Kidney epithelial cell (primary cell): ENCODE measurements at regions not wholly inside any gene's neighbourhood (a gene's known extent, or its start where the extent isn't known, plus 50 kb on each side); places are given as distances from the start of the nearest gene placed in this dataset.
"Not testable (repeated sequence)": the region's sequence is repeated elsewhere in the genome, so short reads cannot be mapped to it uniquely, and the experiment has no call there.

Experiments
- DNase-seq: peaks from one replicate; pipeline ENCODE4 v3.0.0-alpha.2; 2010; ENCODE audit warnings: low read depth
- H3K27me3 ChIP-seq: 2 replicates; pipeline ENCODE4 v1.6.0; 2011; ENCODE audit warnings: low read length; ENCODE audit not compliant: control insufficient read depth, insufficient read depth
- H3K36me3 ChIP-seq: 2 replicates; pipeline ENCODE4 v1.5.1; 2011; ENCODE audit warnings: low read length; ENCODE audit not compliant: control insufficient read depth, insufficient read depth
- H3K4me3 ChIP-seq: 2 replicates; pipeline ENCODE4 v1.5.1; 2011; ENCODE audit warnings: low read depth, mild to moderate bottlenecking, control low read depth, low read length
- TF ChIP-seq, protein P1 (sequence below): IDR thresholded peaks from 2 replicates; pipeline ENCODE4 v1.5.1; 2011; ENCODE audit warnings: mild to moderate bottlenecking, moderate library complexity, low read length, control low read depth, inconsistent platforms; ENCODE audit not compliant: insufficient read depth, poor library complexity, severe bottlenecking

DNA sequence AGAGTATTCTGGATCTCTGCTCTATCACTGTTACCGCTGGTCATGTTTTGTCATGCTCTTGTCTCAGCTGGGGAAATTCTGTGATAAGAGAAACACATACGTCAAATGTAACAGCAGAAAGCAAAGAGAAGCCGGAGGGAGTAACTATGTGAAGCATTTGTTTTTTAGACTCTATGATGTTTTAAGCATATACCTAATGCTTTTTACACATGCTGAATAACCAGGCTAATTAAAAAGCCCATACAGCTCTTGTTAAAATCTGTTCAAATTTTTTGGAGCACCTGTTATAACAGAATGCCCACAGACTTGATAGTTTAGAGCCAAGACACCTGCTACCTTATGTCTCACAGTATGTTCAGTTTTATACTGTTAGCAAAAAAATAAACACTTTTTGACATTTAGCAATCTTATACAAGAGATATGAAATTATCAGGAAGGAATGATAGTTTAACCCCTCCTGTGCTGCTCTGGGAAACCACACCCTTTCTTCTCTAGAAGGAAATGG lies 92.3 kb upstream of the TANK start:
- no peak overlapping the region for H3K4me3 ChIP-seq
- TF ChIP-seq, protein P1, sequence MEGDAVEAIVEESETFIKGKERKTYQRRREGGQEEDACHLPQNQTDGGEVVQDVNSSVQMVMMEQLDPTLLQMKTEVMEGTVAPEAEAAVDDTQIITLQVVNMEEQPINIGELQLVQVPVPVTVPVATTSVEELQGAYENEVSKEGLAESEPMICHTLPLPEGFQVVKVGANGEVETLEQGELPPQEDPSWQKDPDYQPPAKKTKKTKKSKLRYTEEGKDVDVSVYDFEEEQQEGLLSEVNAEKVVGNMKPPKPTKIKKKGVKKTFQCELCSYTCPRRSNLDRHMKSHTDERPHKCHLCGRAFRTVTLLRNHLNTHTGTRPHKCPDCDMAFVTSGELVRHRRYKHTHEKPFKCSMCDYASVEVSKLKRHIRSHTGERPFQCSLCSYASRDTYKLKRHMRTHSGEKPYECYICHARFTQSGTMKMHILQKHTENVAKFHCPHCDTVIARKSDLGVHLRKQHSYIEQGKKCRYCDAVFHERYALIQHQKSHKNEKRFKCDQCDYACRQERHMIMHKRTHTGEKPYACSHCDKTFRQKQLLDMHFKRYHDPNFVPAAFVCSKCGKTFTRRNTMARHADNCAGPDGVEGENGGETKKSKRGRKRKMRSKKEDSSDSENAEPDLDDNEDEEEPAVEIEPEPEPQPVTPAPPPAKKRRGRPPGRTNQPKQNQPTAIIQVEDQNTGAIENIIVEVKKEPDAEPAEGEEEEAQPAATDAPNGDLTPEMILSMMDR: no peak
- H3K27me3 ChIP-seq: no peaks in the 10 kb centered on the region
- no peaks in the 10 kb centered on the region for H3K36me3 ChIP-seq
- no peak for DNase-seq

DNA sequence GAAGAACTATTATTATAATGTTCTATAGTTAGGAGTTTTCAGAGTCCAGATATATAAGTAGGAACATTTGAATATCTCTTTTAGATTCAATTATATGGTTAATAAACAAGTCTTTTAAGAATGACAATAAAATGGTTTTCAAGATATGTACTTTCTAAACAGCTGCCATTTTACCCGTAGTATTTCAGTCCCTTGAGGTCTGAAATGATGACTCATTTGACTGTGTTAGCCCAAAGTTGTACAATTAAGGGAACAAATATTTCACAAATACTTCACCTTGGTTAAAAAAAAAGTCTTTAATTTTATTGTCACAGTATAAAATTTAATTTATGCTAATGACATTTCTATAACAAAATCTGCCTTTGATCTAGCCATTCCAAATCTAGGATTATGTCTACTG lies 91.6 kb upstream of the TANK start:
- TF ChIP-seq, protein P1: no peak
- H3K27me3 ChIP-seq: no peaks in the 10 kb centered on the region
- DNase-seq: no peak
- no peak overlapping the region for H3K4me3 ChIP-seq
- no peaks in the 10 kb centered on the region for H3K36me3 ChIP-seq

DNA sequence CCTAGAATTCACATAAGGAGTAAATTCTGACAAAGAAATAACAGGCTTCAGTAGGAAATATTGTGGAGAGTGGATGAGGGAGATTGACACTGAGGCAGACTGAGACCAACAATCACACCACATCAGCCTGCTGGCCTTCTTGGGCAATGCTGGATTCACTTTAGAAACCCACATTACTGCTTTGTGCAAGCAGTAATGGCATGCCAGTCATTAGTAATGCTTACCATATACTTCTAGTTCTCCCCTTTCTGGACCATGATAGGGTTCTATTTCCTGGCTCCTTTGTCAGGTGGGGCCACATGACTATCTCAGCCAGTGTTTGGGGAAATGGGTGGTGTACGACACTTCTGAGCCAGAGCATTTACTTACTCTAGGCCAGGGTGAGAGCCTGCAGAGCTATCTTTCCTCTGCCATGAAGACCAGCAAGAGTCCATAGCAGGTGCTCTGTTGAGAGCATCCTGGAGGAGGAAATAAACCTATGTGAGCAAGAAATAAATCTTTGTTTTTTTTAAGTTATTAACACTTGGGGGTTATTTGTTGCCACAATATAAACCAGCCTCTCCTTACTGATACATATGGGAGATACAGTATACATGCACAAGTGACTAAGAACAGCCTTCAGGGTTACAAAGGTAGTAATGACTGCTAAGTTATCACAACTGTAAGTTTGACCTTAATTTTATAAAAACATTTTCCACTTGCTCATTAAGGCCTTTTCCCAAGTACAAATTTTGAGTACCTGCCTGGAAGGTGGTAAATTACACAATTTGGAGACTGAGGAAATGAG lies 89.3 kb upstream of the TANK start:
- H3K4me3 ChIP-seq: no peak overlapping the region
- no peak for DNase-seq
- TF ChIP-seq, protein P1: no peak
- H3K27me3 ChIP-seq: no peaks in the 10 kb centered on the region
- no peaks in the 10 kb centered on the region for H3K36me3 ChIP-seq

GRCh38 chr2:161072436-161072835 lies 87.8 kb upstream of the TANK start:
- H3K27me3 ChIP-seq, H3K4me3 ChIP-seq, H3K36me3 ChIP-seq, DNase-seq: not testable (repeated sequence)

DNA sequence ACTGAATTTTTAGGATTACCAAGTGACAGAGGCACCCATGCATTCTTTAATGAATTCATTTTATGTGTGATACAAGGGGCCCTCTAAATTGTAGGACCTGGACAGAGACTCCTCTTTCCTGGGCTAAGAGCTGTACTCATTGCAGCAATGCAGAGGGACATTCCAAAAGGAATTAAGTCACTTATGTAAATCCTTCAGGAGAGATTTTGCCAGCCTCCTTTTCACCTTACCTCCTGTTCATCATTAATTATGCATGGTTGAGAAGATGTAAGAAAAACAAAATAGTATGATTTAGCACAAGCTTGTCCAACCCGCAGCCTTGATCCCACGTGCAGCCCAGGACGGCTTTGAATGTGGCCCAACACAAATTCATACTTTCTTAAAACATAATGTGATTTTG lies 84.5 kb upstream of the TANK start:
- H3K27me3 ChIP-seq: no peaks in the 10 kb centered on the region

DNA sequence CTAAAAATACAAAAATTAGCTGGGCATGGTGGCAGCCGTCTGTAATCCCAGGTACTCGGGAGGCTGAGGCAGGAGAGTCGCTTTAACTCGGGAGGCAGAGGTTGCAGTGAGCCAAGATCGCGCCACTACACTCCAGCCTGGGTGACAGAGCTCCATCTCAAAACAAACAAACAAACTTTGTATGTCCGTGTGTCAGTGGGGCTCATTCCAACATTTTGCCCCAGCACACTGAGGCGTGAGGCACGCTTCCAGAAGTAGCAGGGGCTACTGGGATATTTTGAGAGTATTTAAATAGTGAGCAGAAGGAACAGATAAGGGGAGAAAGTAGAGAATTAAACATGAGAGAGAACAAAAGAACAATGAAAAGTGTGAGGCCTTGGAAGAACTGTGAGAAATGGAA lies 83.3 kb upstream of the TANK start:
- Histone ChIP-seq H3K27me3 (no peaks in the 10 kb centered on the region), H3K4me3 (no peak overlapping the region), H3K36me3 (no peaks in the 10 kb centered on the region)
- no peak for DNase-seq
- TF ChIP-seq, protein P1: no peak

More for the DNA sequence above, 84.5 kb upstream of the TANK start:
- TF ChIP-seq, protein P1: no peak
- Histone ChIP-seq H3K4me3 (no peak overlapping the region), H3K36me3 (no peaks in the 10 kb centered on the region)
- DNase-seq: no peak
